ENCODE measurements at regions not wholly inside any gene's neighbourhood (a gene's known extent, or its start where the extent isn't known, plus 50 kb on each side); places are given as distances from the start of the nearest gene placed in this dataset.

DNA sequence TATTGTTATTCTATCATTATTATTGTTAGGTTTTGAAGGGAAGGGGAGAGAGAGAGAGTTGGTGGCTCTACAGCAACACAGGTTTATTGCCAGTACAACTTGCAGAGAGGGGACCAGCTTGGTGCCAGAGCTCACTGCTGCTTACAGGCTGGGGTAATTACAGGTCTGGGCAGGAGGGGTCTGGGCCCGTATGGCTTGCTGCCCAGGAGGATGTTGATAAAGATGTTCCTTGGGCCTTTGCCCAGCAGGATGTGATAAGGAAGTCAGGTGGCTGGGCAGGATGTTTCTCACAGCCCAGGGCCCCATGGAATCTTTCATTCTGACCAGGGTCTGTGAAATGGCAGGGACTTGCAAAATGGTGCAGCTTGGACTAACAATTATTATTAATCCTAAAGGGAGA, 64.2 kb upstream of the ZNF599 start:
- CTCF ChIA-PET: no interaction called here
- no peak for DNase-seq (ENCODE audit: low read depth, low spot score)
- no peak overlapping the region for H3K4me3 ChIP-seq (ENCODE audit: low read depth, low read length)
- POLR2A ChIA-PET: no interaction called here
- TF ChIP-seq, protein P1, sequence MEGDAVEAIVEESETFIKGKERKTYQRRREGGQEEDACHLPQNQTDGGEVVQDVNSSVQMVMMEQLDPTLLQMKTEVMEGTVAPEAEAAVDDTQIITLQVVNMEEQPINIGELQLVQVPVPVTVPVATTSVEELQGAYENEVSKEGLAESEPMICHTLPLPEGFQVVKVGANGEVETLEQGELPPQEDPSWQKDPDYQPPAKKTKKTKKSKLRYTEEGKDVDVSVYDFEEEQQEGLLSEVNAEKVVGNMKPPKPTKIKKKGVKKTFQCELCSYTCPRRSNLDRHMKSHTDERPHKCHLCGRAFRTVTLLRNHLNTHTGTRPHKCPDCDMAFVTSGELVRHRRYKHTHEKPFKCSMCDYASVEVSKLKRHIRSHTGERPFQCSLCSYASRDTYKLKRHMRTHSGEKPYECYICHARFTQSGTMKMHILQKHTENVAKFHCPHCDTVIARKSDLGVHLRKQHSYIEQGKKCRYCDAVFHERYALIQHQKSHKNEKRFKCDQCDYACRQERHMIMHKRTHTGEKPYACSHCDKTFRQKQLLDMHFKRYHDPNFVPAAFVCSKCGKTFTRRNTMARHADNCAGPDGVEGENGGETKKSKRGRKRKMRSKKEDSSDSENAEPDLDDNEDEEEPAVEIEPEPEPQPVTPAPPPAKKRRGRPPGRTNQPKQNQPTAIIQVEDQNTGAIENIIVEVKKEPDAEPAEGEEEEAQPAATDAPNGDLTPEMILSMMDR (IDR thresholded peaks at IDR 0.05; ENCODE audit: insufficient read depth, low read length, missing control alignments): no peak

DNA sequence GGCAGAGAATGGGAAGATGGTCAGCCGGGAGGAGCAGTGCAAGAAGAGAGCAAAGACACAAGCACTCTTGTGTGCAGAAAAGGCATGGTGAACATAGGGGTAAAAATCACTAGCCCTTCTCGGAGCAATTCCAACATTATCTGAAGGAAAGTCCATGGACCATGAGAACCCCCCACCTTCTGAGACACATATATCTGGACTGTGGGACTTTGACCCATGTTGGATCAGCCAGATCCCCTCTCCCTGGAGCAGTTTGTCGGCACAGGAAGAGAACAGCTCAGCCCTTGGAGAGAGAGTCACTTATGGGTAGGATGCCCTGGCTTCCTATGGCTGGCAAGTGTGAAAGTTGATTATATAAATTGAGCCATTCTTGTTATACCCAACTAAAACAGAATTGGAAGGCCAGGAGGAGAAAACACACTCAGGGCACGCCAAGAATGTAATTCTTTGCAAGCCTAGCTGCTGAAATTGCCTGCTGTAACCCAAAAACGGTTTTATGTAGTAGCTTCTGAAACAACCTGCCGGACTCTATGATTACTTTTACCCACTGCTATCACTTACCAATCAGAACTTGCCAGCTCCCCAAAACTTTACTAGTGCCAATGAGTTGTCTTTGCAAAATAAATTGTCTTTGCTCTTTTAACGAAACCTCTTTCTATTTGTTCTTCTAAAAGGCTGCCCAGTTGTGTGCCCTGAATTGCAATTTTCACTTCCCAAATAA, 62.8 kb upstream of the ZNF599 start:
- no peak overlapping the region for H3K4me3 ChIP-seq (ENCODE audit: low read depth, low read length)
- TF ChIP-seq, protein P1 (IDR thresholded peaks at IDR 0.05; ENCODE audit: insufficient read depth, low read length, missing control alignments): no peak
- CTCF ChIA-PET: no interaction called here
- no peak for DNase-seq (ENCODE audit: low read depth, low spot score)
- POLR2A ChIA-PET: no interaction called here

DNA sequence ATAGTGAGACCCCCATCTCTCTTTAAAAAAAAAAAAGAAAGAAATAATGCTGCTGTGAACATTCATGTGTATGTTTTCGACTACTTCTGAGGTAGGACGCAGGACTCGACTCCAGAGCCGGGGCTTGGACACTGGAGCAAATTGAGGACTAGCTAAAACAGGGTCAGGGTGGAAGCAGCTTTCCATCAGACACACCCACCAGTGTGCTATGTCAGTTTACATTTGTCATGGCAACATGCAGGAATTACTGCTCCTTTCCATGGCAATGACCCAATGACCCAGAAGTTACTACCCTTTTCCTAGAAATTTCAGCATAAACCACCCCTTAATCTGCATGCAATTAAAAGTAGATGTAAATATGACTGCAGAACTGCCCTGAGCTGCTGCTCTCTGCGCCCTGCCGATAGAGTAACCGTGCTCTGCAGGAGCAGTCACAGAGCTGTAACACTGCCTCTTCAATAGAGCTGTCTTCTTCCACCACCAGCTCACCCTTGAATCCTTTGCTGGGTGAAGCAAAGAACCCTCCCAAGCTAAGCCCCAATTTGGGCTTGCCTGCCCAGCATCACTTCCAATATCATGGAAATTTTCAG, 61.6 kb upstream of the ZNF599 start:
- CTCF ChIA-PET: no interaction called here
- no peak overlapping the region for H3K4me3 ChIP-seq (ENCODE audit: low read depth, low read length)
- TF ChIP-seq, protein P1 (IDR thresholded peaks at IDR 0.05; ENCODE audit: insufficient read depth, low read length, missing control alignments): no peak
- DNase-seq (ENCODE audit: low read depth, low spot score): no peak
- POLR2A ChIA-PET: no interaction called here

DNA sequence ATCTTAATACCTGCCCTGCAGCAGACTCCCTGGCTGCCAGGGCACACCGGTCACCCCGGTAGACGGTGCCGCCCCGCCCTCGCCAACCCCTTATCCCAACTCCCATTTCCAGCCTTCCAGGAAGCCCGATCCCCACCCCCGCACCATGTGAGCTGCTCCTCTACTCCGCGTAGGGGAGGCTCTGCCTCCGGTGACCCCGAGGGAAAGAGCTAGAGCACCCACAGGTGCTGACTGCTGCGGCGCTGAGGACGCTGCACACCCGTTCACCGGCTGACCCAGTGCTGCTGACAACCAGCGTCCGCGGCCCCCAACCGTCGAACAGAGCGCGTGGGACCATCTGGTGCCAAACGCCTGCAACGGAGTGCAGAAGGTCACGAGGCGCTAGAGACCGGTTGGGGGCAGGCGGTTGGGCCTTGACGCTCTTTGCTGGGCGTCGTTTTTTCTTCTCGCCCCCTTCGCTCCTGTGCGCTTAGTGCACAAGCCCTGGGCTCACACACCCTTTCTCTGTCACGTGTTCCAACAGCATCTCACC, 59.6 kb upstream of the ZNF599 start:
- no peak for DNase-seq (ENCODE audit: low read depth, low spot score)
- TF ChIP-seq, protein P1 (IDR thresholded peaks at IDR 0.05; ENCODE audit: insufficient read depth, low read length, missing control alignments): no peak
- ChIA-PET POLR2A (no interaction called here), CTCF (no interaction called here)
- H3K4me3 ChIP-seq (ENCODE audit: low read depth, low read length): no peak overlapping the region

DNA sequence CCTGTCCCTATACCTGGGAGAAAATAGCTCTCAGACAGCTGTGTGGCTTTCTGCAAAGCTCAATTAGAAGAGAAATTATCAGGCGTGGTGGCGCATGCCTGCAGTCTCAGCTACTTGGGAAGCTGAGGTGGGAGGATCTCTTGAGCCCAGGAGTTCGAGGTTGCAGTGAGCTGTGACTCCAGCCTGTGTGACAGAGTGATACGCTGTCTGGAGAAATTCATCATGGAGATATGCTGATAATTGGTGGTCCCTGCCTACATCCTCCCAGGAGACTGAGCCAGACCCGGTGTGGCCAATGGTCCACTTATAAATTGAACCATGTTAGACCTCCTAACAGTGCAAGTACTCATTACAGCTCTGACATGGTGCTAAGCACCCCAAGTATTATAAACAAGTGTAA, 58.7 kb upstream of the ZNF599 start:
- CTCF ChIA-PET: no interaction called here
- H3K4me3 ChIP-seq (ENCODE audit: low read depth, low read length): no peak overlapping the region
- no peak for DNase-seq (ENCODE audit: low read depth, low spot score)
- TF ChIP-seq, protein P1 (IDR thresholded peaks at IDR 0.05; ENCODE audit: insufficient read depth, low read length, missing control alignments): no peak
- POLR2A ChIA-PET: no interaction called here

DNA sequence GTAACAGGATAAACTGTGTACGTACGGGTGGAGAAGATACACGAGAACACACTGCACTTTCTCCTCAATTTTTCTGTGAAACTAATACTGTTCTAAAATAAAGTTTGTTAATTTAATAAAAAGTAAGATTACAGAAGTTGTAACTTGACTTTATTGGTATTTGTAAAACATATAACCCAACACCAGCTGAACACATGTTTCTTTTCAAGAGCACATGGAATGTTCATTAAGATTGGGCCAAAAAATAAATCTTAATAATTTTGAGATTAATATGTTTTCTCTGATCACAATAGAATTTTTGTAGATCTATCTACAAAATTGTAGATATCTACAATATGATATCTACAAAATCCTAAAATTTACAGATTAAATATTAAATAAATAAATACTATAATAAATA, 55.1 kb upstream of the ZNF599 start:
- TF ChIP-seq, protein P1 (IDR thresholded peaks at IDR 0.05; ENCODE audit: insufficient read depth, low read length, missing control alignments): no peak
- H3K4me3 ChIP-seq (ENCODE audit: low read depth, low read length): no peak overlapping the region
- ChIA-PET POLR2A (no interaction called here), CTCF (no interaction called here)
- no peak for DNase-seq (ENCODE audit: low read depth, low spot score)
